NCI-H2107 treated with DMSO at 0.1 percent for 48 hours (cell line): ENCODE measurements at regions not wholly inside any gene's neighbourhood (a gene's known extent, or its start where the extent isn't known, plus 50 kb on each side); places are given as distances from the start of the nearest gene placed in this dataset.

ENCODE experiments used
- DNase-seq: peaks from one replicate; lab custom pipeline; 2025; ENCODE audit not compliant: unreplicated experiment; lab: John Stamatoyannopoulos, UW

DNA sequence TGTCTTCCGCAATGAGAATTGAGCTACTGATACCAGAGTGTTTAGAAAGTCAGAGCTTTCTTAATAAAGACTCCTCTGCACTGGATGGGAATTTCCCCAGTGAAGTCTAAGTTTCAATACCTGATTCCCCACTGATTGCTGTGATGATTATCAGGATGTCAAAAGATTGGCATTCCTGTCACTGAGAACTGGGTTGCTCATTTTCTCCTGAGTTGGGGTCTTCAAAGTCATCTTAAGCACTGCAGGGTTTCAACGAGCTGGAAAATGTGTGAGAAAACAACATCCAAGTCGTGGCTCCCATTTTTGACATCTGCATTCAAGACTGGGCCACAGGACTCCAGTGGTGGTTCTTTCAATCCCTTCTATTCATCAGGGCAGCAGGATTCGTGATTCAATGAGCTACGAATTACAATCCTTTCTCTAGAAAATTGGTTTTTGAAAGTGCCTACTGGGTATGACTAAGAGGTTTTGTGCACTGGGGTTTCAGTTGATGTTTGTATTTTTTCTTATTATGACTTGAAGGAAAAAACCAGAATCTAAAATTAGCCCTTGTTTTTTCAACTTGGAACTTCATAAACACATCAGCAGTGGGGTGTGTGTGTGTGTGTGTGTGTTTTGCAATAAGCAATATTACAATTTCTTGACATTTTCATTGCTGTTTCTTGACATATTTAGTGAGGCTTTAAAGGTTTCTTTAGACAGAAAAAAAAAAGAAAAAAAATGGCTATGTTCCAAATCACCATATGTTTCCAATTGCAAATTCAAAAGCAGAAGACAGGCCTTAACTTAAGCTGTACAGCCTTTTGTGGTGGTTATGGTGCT, 233.0 kb downstream of the FAM76B start:
- no peak for DNase-seq

DNA sequence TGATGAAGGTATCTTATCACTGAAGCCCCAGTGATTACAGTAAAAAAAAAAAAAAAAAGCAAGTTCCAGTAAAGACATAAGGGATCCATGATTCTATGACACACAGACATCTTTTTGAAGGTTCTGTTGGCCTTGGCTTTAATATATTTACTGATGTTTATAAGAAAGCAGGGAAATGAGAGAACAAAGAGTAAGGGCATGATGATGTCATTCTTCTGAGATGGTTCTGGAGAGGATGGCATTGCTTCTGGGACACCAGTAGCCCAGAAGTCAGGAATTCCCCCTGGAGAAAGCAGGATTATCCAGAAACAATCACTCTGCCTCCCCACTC, 233.6 kb downstream of the FAM76B start:
- DNase-seq: no peak

DNA sequence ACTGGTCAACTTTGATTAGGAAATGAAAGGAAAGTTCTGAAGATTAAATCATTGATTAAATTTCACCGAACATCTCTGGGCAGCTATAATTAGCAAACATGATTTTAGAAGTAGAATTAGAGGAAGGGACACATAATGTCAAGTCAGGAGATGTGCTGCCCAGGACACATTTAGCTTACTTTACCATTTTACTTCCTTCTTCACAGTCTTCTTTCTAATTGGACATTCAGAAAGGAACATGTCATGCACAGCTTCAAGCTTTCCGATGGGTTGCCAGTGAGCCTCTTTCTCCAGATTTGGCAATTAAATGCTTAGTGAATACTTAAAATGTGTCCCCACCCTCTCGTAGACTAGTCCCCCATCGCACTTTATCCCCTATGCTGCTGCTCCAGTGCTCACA, 234.7 kb downstream of the FAM76B start:
- DNase-seq: no peak

DNA sequence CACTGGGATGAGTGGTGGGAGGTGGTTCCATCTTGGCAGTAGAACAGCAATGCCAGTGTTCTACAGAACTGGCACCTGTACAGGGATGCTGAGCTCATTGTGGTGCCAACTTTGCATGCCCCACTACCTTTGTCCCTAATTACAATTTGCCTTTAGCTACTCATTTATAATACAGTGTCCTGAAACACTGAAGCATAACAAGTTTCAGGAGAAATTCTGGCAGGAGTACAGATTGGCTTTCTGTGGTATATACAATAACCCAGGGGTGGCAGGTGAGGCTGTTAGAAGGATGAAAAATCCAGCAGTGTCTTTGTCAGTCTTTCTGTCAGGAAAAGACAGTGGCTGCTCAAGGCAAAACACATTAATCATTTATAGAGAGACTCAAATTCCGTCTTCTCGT, 240.3 kb downstream of the FAM76B start:
- no peak for DNase-seq

DNA sequence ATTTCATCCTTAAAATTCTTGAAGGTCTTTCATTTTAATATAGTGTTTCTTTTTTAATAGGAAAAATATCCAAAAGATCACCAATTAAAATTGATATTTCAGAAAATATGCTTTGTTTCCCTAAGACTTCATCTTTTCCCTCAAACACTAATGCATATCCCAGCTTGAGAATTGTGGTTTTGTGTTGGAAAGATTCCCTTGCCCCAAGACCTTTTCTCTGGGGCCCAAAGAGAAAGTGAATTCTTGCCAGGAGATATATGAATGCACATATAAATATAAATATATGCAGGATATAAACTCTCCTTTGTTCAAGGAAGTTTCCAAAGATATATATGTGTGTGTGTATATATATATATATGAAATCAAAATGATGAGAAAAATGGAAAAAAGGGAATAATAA, 241.2 kb downstream of the FAM76B start:
- DNase-seq: no peak

DNA sequence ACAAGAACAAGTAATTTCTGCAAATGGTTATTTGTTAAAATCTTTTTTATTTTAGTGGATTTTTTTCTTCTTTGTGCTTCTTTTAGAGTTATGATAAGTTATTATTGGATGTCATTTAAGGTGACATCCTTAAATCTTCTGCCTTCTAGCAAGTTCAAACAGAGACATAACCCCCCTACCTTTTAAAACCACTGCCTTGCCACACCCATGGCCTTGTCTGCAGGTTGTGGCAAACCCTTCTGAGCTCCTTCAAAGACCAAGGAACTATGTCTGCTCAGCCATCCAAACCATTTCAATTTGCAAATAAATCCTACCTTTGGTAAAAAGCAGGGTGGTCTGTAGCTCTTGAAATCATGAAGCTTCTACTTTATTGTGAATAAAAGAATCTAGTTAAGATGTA, 241.6 kb downstream of the FAM76B start:
- no peak for DNase-seq

DNA sequence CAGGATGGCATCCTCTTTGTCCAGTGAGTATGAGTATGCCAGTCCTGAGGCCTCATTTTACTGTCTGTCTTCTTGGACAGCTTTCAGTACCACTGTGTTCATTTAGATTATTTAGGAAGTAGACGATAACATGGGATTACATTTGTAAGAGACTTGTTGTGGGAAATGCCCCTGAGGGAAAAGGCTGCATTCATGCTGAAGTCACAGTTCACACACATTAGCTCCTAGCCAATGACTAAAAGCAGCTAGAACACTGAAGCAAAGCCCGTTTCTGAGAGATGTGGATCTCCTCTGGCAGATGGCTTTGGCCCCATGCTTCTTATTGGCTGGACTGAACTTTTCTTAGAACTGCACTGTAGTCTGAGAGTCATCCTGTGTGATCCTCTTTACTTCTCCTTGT, 242.4 kb downstream of the FAM76B start:
- DNase-seq: no peak

- DNase-seq: no peak
Observed at GRCh38 chr11:95545116-95545875, 244.3 kb downstream of the FAM76B start.

DNA sequence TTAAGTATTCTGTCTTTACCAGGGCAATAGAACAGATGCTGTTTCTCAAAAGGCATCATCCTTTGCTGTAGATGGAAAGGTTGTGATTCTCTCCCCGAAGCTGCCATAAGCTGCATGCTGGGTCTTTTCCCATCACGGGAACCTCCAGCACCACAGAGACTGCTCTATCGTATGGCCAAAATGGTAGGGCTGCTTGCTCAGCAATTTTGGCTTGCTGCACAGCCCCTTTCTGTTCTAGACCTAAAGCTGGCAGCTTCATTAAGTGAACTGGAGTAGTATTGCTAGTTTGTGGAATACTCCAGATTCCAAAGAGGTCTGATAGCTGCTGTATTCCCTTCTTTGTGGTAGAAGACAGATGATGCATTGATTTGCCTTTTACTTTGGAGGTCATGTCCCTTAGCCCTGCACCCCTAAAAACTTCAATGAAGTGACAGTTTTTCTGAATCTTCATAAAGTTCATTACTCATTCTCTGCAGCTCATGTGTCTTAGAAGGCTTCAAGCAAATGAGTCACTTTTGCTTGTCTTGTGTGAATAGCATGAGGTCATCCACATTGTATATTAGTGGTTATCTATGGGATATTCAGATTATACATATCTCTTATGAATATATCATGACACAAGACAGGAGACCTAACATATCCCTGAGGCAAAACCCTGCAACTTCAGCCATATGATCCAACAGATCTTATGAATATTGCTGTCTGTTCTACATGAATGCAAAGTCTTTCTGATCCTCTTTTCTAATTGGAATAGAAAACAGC, 245.3 kb downstream of the FAM76B start:
- no peak for DNase-seq

GRCh38 chr11:95542868-95543551, 246.6 kb downstream of the FAM76B start:
- DNase-seq: no peak

GRCh38 chr11:95541715-95542114, 247.9 kb downstream of the FAM76B start:
- DNase-seq: no peak

- no peak for DNase-seq
Observed at GRCh38 chr11:95536047-95536690, 253.4 kb downstream of the FAM76B start.

- no peak for DNase-seq
Observed at GRCh38 chr11:95534809-95535208, 254.8 kb downstream of the FAM76B start.

GRCh38 chr11:95534226-95534625, 255.4 kb downstream of the FAM76B start:
- DNase-seq: no peak

- DNase-seq: no peak
Observed at GRCh38 chr11:95531116-95531515, 258.5 kb downstream of the FAM76B start.

GRCh38 chr11:95524314-95525036, 265.1 kb downstream of the FAM76B start:
- DNase-seq: no peak

GRCh38 chr11:95522874-95523273, 266.7 kb downstream of the FAM76B start:
- DNase-seq: no peak

GRCh38 chr11:95521862-95522261, 267.7 kb downstream of the FAM76B start:
- DNase-seq: no peak

DNA sequence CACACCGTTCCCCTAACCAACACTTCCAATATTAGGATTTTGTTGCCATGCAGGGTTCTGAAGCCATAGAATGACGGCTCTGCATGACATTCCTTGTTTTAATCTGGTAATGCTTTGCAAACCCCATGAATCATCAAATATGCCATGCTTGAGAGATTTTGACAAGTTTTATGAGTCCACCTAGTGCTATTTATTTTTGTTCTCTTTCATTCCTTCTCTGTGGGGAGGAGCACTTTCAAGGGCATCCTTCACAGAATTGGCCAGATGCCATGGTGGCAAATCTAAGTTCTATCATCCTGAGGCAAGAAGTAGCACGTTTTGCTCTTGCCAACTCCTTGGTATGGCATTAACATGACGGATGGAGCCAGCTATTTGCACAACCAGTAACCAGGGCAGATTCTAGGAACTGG, 268.4 kb downstream of the FAM76B start:
- no peak for DNase-seq
